A549 (cell line): ENCODE measurements at regions not wholly inside any gene's neighbourhood (a gene's known extent, or its start where the extent isn't known, plus 50 kb on each side); places are given as distances from the start of the nearest gene placed in this dataset.

Source experiments
- CBX2 ChIP-seq: fragments of 200-600 bp; sonication (generic); IDR thresholded peaks from 2 replicates; pipeline ENCODE4 v1.6.1; 2016; ENCODE audit warnings: low read depth, mild to moderate bottlenecking, borderline replicate concordance
- CTCF ChIP-seq: fragments of >200 bp; sonication (Bioruptor Twin); formaldehyde crosslinking; IDR thresholded peaks from 3 replicates; pipeline ENCODE4 v1.5.1; 2016
- ESRRA ChIP-seq: fragments of 150-350 bp; IDR thresholded peaks from 2 replicates; pipeline ENCODE4 v1.6.1; 2014; ENCODE audit warnings: mild to moderate bottlenecking, low read length, borderline replicate concordance
- KDM5A ChIP-seq: fragments of 200-600 bp; sonication (generic); IDR thresholded peaks from 2 replicates; pipeline ENCODE4 v1.6.1; 2016; ENCODE audit warnings: antibody characterized with exemption, mild to moderate bottlenecking
- POLR2A ChIP-seq: IDR thresholded peaks from 2 replicates; pipeline ENCODE4 v1.6.1; 2012; ENCODE audit warnings: mild to moderate bottlenecking, low read length
- SMC3 ChIP-seq: fragments of >200 bp; sonication (Bioruptor Twin); formaldehyde crosslinking; IDR thresholded peaks from 3 replicates; pipeline ENCODE4 v1.6.1; 2018; ENCODE audit warnings: inconsistent platforms
- USF2 ChIP-seq: fragments of 450-650 bp; IDR thresholded peaks from 2 replicates; pipeline ENCODE4 v1.6.1; 2014; ENCODE audit warnings: antibody characterized with exemption

- TF ChIP-seq SMC3, result no peak
- no peak for TF ChIP-seq POLR2A
- no peak for TF ChIP-seq CTCF
- TF ChIP-seq KDM5A, result no peak
- no peak for TF ChIP-seq USF2
- TF ChIP-seq CBX2, result no peak
- TF ChIP-seq ESRRA, result no peak
Measured at GRCh38 chr10:121158988-121159579, 307.9 kb downstream of the WDR11 start.
